Endothelial cell (in vitro differentiated cells): ENCODE measurements at regions not wholly inside any gene's neighbourhood (a gene's known extent, or its start where the extent isn't known, plus 50 kb on each side); places are given as distances from the start of the nearest gene placed in this dataset.

Experiments used
- DNase-seq: peaks from one replicate; pipeline ENCODE4 v3.0.0; 2021; ENCODE audit warnings: low spot score
- H3K27ac Mint-ChIP-seq: one replicate; pipeline ENCODE4 v1.8.0; 2021; ENCODE audit warnings: mixed read lengths, inconsistent platforms; ENCODE audit not compliant: unreplicated experiment
- H3K27me3 Mint-ChIP-seq: one replicate; pipeline ENCODE4 v1.8.0; 2021; ENCODE audit warnings: mild to moderate bottlenecking, moderate library complexity, mixed read lengths, inconsistent platforms; ENCODE audit not compliant: unreplicated experiment
- H3K36me3 Mint-ChIP-seq: one replicate; pipeline ENCODE4 v1.8.0; 2021; ENCODE audit warnings: mild to moderate bottlenecking, low read depth, mixed read lengths, inconsistent platforms; ENCODE audit not compliant: unreplicated experiment
- H3K4me1 Mint-ChIP-seq: one replicate; pipeline ENCODE4 v1.8.0; 2021; ENCODE audit warnings: mild to moderate bottlenecking, mixed read lengths, inconsistent platforms; ENCODE audit not compliant: unreplicated experiment
- H3K4me3 Mint-ChIP-seq: one replicate; pipeline ENCODE4 v1.8.0; 2021; ENCODE audit warnings: mild to moderate bottlenecking, mixed read lengths, inconsistent platforms; ENCODE audit not compliant: unreplicated experiment
- H3K9me3 Mint-ChIP-seq: one replicate; pipeline ENCODE4 v1.8.0; 2021; ENCODE audit warnings: mixed read lengths, inconsistent platforms; ENCODE audit not compliant: unreplicated experiment
- CTCF ChIP-seq: fragments of 200-600 bp; sonication (generic); IDR thresholded peaks from one replicate; pipeline ENCODE4 v1.5.0; 2021; ENCODE audit warnings: antibody characterized with exemption; ENCODE audit not compliant: unreplicated experiment

- no peak for DNase-seq
- no peaks in the 10 kb centered on the region for H3K9me3 Mint-ChIP-seq
- no peak for TF ChIP-seq CTCF
- no peaks in the 10 kb centered on the region for H3K4me1 Mint-ChIP-seq
- H3K27me3 Mint-ChIP-seq: peaks cover 2% of the 10 kb centered on the region
- H3K4me3 Mint-ChIP-seq: no peak overlapping the region
- no peaks in the 10 kb centered on the region for H3K36me3 Mint-ChIP-seq
- H3K27ac Mint-ChIP-seq: no peak overlapping the region
These were observed 58.8 kb upstream of the ADCY1 start for GRCh38 chr7:45515346-45515745.
